Cardiac septum (tissue), 1 donor: ENCODE measurements at regions not wholly inside any gene's neighbourhood (a gene's known extent, or its start where the extent isn't known, plus 50 kb on each side); places are given as distances from the start of the nearest gene placed in this dataset.

Experiments used
- DNase-seq: peaks from one replicate; pipeline ENCODE4 v3.0.0-alpha.2; 2020; ENCODE audit warnings: low spot score
- intact Hi-C: fragments of 100-400 bp; cut with DNase I; formaldehyde crosslinking; loops from one replicate; pipeline ENCODE4 v1.14.0; 2022
- donor health status: DM: no; HTN: no; CAD: no.

- DNase-seq: no peak
- intact Hi-C loops: no loop called here
Measured at GRCh38 chr3:76643623-76644304, 396.1 kb upstream of the ROBO2 start.

GRCh38 chr3:76644305-76644675 is 395.6 kb upstream of the ROBO2 start:
- intact Hi-C loops: no loop called here
- DNase-seq: no peak

- intact Hi-C loops: no loop called here
- no peak for DNase-seq
Measured at GRCh38 chr3:76645724-76646123, 394.2 kb upstream of the ROBO2 start.

- intact Hi-C loops: no loop called here
- DNase-seq: no peak
Measured at GRCh38 chr3:76646921-76647562, 392.9 kb upstream of the ROBO2 start.

- intact Hi-C loops: no loop called here
- no peak for DNase-seq
Measured at GRCh38 chr3:76651784-76652183, 388.1 kb upstream of the ROBO2 start.

- intact Hi-C loops: no loop called here
- no peak for DNase-seq
Measured at GRCh38 chr3:76652524-76652923, 387.4 kb upstream of the ROBO2 start.

GRCh38 chr3:76653640-76654251 is 386.2 kb upstream of the ROBO2 start:
- intact Hi-C loops: no loop called here
- DNase-seq: no peak

- DNase-seq: no peak
- intact Hi-C loops: no loop called here
Measured at GRCh38 chr3:76656531-76657070, 383.3 kb upstream of the ROBO2 start.

GRCh38 chr3:76657909-76658308 is 382.0 kb upstream of the ROBO2 start:
- intact Hi-C loops: no loop called here

GRCh38 chr3:76661527-76662250 is 378.2 kb upstream of the ROBO2 start:
- no peak for DNase-seq
- intact Hi-C loops: no loop called here

More at GRCh38 chr3:76657909-76658308, 382.0 kb upstream of the ROBO2 start:
- no peak for DNase-seq

GRCh38 chr3:76664816-76665215 is 375.1 kb upstream of the ROBO2 start:
- intact Hi-C loops: no loop called here
- DNase-seq: no peak

GRCh38 chr3:76668653-76669052 is 371.2 kb upstream of the ROBO2 start:
- DNase-seq: no peak
- intact Hi-C loops: no loop called here

- intact Hi-C loops: no loop called here
- no peak for DNase-seq
Measured at GRCh38 chr3:76669322-76669721, 370.6 kb upstream of the ROBO2 start.

GRCh38 chr3:76673171-76673570 is 366.7 kb upstream of the ROBO2 start:
- intact Hi-C loops: no loop called here
- no peak for DNase-seq

- intact Hi-C loops: no loop called here
- no peak for DNase-seq
Measured at GRCh38 chr3:76679541-76679940, 360.4 kb upstream of the ROBO2 start.

GRCh38 chr3:76683256-76683655 is 356.6 kb upstream of the ROBO2 start:
- no peak for DNase-seq
- intact Hi-C loops: no loop called here

GRCh38 chr3:76684946-76685345 is 355.0 kb upstream of the ROBO2 start:
- intact Hi-C loops: no loop called here
- DNase-seq: no peak

GRCh38 chr3:76685858-76686257 is 354.0 kb upstream of the ROBO2 start:
- intact Hi-C loops: no loop called here
- DNase-seq: no peak

- intact Hi-C loops: no loop called here
- DNase-seq: no peak
Measured at GRCh38 chr3:76687019-76687418, 352.9 kb upstream of the ROBO2 start.

- no peak for DNase-seq
- intact Hi-C loops: no loop called here
Measured at GRCh38 chr3:76694063-76694462, 345.8 kb upstream of the ROBO2 start.
